ENCODE measurements at regions not wholly inside any gene's neighbourhood (a gene's known extent, or its start where the extent isn't known, plus 50 kb on each side); places are given as distances from the start of the nearest gene placed in this dataset.
"Not testable (repeated sequence)": the region's sequence is repeated elsewhere in the genome, so short reads cannot be mapped to it uniquely, and the experiment has no call there.

GRCh38 chr3:35985-36384 lies 160.6 kb upstream of the CHL1 start:
- TF ChIP-seq CTCF (IDR thresholded peaks at IDR 0.05); EZH2 (IDR thresholded peaks at IDR 0.05; ENCODE audit: borderline replicate concordance, insufficient read depth, low read depth, low read length, poor library complexity, severe bottlenecking): not testable (repeated sequence)

Measured in B cell (primary cell).